Transverse colon (tissue), 4 donors: ENCODE measurements at regions not wholly inside any gene's neighbourhood (a gene's known extent, or its start where the extent isn't known, plus 50 kb on each side); places are given as distances from the start of the nearest gene placed in this dataset.

ENCODE experiments used
- DNase-seq: peaks from one replicate; pipeline ENCODE4 v3.0.0-alpha.2; 2019
- H3K27ac ChIP-seq, 4 donors: fragments of 200-600 bp; sonication (generic); 2 replicates each; pipeline ENCODE4 v1.5.1; 2016 to 2018; ENCODE audit warnings: inconsistent platforms in 4 of 4
- H3K27me3 ChIP-seq: fragments of 200-600 bp; sonication (generic); 2 replicates; pipeline ENCODE4 v1.5.1; 2017; ENCODE audit warnings: inconsistent platforms
- H3K36me3 ChIP-seq, 4 donors: fragments of 200-600 bp; sonication (generic); 2 replicates each; pipeline ENCODE4 v1.5.1; 2017 to 2019; ENCODE audit warnings: inconsistent platforms in 4 of 4
- H3K4me1 ChIP-seq, 4 donors: fragments of 200-600 bp; sonication (generic); 2 replicates each; pipeline ENCODE4 v1.5.1; 2017 to 2020; ENCODE audit warnings: inconsistent platforms in 4 of 4
- H3K4me3 ChIP-seq, 4 donors: fragments of 200-600 bp; sonication (generic); 1 replicate in 1 of 4; 2 replicates in 3 of 4; pipeline versions ENCODE4 v1.5.1 to v1.6.1; 2017 to 2019; ENCODE audit warnings: inconsistent platforms in 4 of 4
- H3K9me3 ChIP-seq, 2 donors: fragments of 200-600 bp; sonication (generic); 2 replicates each; pipeline ENCODE4 v1.5.1; 2017 to 2019; ENCODE audit warnings: inconsistent platforms in 2 of 2
- EP300 ChIP-seq: sonication (generic); formaldehyde crosslinking; IDR thresholded peaks from one replicate; pipeline ENCODE4 v1.6.1; 2017; ENCODE audit warnings: antibody characterized with exemption, low read depth
- POLR2A ChIP-seq: fragments of 450-650 bp; IDR thresholded peaks from one replicate; pipeline ENCODE4 v1.6.1; 2016; ENCODE audit warnings: antibody characterized with exemption, mild to moderate bottlenecking, moderate library complexity
- POLR2AphosphoS5 ChIP-seq, 3 donors: sonication (generic); formaldehyde crosslinking; IDR thresholded peaks; one replicate each; pipeline ENCODE4 v1.6.1; 2016; ENCODE audit warnings: antibody characterized with exemption in 3 of 3
- WGBS, 2 donors: methylation state at CpG; one replicate each; pipeline ENCODE4 v1.1.5; 2018; ENCODE audit warnings: low coverage in 1 of 2; 5-methylcytosine and 5-hydroxymethylcytosine counted together
- in situ Hi-C, 4 donors: fragments of 200-750 bp; cut with MboI; loops; one replicate each; pipeline versions ENCODE4 v1.15.0 to v1.15.1; 2017; ENCODE audit warnings: low sequenced_read_pairs in 3 of 4, low pct_ligation_motif_present in 1 of 4, low pct_unique_long_range_greater_than_20kb in 1 of 4
- intact Hi-C: fragments of 100-400 bp; cut with DNase I; formaldehyde crosslinking; loops from one replicate; pipeline ENCODE4 v1.15.1; 2023; ENCODE audit warnings: low total_unique reads
- TF ChIP-seq, protein P1 (sequence below), 5 experiments: fragments of 200-600 bp in 3 of 5; fragments of 450-650 bp in 2 of 5; sonication (generic) in 3 of 5; IDR thresholded peaks; 1 replicate in 2 of 5; 2 replicates in 3 of 5; pipeline ENCODE4 v1.5.1; 2016 to 2017; ENCODE audit warnings: antibody characterized with exemption in 5 of 5, inconsistent platforms in 3 of 5, mild to moderate bottlenecking in 2 of 5, moderate library complexity in 1 of 5

DNA sequence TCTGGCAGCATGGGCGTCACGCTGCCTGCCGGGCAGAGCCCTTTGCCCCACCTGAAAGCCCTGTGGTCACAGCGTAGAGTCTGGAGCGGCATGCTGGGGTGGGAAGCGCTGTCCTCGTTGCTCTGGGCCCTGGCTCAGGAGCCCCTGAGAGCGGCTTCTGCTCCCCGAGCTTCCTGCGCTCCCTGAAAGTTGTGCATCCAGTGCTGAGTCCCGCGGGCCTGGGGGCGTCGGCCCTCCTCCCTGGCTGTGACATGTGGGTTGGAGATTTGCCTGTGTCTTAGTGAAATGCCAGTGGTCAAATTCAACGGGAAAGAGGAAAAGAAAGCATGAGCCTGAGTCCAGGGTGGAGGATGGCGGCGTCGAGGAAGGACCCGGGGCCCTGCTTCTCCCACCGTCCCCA lies 1208.0 kb downstream of the BRD1 start:
- in situ Hi-C loops (no loop called here), intact Hi-C loops (no loop called here)
- H3K4me3 ChIP-seq = no peak overlapping the region
- H3K27ac ChIP-seq = no peak overlapping the region
- TF ChIP-seq, protein P1, sequence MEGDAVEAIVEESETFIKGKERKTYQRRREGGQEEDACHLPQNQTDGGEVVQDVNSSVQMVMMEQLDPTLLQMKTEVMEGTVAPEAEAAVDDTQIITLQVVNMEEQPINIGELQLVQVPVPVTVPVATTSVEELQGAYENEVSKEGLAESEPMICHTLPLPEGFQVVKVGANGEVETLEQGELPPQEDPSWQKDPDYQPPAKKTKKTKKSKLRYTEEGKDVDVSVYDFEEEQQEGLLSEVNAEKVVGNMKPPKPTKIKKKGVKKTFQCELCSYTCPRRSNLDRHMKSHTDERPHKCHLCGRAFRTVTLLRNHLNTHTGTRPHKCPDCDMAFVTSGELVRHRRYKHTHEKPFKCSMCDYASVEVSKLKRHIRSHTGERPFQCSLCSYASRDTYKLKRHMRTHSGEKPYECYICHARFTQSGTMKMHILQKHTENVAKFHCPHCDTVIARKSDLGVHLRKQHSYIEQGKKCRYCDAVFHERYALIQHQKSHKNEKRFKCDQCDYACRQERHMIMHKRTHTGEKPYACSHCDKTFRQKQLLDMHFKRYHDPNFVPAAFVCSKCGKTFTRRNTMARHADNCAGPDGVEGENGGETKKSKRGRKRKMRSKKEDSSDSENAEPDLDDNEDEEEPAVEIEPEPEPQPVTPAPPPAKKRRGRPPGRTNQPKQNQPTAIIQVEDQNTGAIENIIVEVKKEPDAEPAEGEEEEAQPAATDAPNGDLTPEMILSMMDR (IDR thresholded peaks at IDR 0.05) = no peak
- TF ChIP-seq POLR2AphosphoS5 (IDR thresholded peaks at IDR 0.05) = no peak
- TF ChIP-seq EP300 = no peak
- no peak for TF ChIP-seq POLR2A
- no peak for DNase-seq
- WGBS, 2 donors = 79% methylated on average over 20 of the region's 20 CpGs; no CpG with 5 or more reads in 1 of the 2 donors
- H3K4me1 ChIP-seq = no peaks in the 10 kb centered on the region
- H3K27me3 ChIP-seq = no peaks in the 10 kb centered on the region
- H3K36me3 ChIP-seq = no peaks in the 10 kb centered on the region
- H3K9me3 ChIP-seq = no peaks in the 10 kb centered on the region

DNA sequence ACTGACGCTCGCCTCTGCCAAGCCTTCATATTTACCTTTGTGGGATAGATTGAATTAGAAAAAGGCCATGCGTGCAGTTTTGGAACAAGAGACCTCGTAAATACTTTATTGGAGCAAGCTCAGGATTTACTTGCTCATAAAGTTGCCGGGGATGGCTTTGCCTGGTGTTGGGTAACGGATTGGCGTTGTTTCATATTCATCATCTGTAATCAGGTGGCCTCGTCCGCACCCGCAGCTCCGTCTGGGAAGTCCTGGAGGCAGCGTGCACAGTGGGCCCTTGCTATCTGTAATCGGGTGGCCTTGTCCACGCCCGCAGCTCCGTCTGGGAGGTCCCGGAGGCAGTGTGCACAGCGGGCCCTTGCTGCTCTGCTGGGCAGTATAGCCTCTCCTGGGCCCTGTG lies 1209.3 kb downstream of the BRD1 start:
- intact Hi-C loops (no loop called here), in situ Hi-C loops (no loop called here)
- no peak for TF ChIP-seq POLR2A
- no peak for TF ChIP-seq POLR2AphosphoS5 (IDR thresholded peaks at IDR 0.05)
- TF ChIP-seq, protein P1 (IDR thresholded peaks at IDR 0.05) = no peak
- TF ChIP-seq EP300 = no peak
- Histone ChIP-seq H3K27ac (no peak overlapping the region), H3K9me3 (no peaks in the 10 kb centered on the region), H3K36me3 (no peaks in the 10 kb centered on the region), H3K4me3 (no peak overlapping the region), H3K27me3 (no peaks in the 10 kb centered on the region), H3K4me1 (no peaks in the 10 kb centered on the region)
- 55% methylated on average over 18 of the region's 18 CpGs; no CpG with 5 or more reads in 1 of the 2 donors for WGBS, 2 donors
- no peak for DNase-seq

DNA sequence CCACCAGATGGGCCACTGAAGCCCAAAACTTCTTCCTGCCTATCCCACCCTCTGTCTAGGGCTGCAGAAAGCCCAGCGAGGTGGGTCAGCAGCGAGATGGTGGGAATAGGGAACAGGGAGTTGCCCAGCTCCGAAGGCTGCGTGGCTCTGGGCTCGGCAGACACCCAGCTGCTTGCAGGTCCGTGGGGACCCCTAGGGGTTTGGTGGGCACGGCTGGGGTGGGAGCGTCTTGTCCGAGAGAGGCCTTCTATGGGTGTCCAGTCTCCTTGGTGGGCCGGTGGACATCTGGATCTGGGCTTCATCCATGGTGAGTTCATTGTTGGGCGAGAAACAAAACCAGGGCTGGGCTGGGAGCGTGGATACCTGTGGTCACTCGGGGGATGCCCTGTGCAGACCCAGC lies 1211.0 kb downstream of the BRD1 start:
- no peak for DNase-seq
- Histone ChIP-seq H3K27me3 (no peaks in the 10 kb centered on the region), H3K9me3 (no peaks in the 10 kb centered on the region), H3K4me1 (no peaks in the 10 kb centered on the region), H3K36me3 (no peaks in the 10 kb centered on the region), H3K27ac (no peak overlapping the region), H3K4me3 (no peak overlapping the region)
- in situ Hi-C loops = no loop called here
- WGBS, 2 donors = 87% methylated on average over 13 of the region's 13 CpGs; no CpG with 5 or more reads in 1 of the 2 donors
- intact Hi-C loops = no loop called here
- TF ChIP-seq, protein P1 (IDR thresholded peaks at IDR 0.05) = no peak
- TF ChIP-seq EP300 = no peak
- no peak for TF ChIP-seq POLR2A
- no peak for TF ChIP-seq POLR2AphosphoS5 (IDR thresholded peaks at IDR 0.05)

DNA sequence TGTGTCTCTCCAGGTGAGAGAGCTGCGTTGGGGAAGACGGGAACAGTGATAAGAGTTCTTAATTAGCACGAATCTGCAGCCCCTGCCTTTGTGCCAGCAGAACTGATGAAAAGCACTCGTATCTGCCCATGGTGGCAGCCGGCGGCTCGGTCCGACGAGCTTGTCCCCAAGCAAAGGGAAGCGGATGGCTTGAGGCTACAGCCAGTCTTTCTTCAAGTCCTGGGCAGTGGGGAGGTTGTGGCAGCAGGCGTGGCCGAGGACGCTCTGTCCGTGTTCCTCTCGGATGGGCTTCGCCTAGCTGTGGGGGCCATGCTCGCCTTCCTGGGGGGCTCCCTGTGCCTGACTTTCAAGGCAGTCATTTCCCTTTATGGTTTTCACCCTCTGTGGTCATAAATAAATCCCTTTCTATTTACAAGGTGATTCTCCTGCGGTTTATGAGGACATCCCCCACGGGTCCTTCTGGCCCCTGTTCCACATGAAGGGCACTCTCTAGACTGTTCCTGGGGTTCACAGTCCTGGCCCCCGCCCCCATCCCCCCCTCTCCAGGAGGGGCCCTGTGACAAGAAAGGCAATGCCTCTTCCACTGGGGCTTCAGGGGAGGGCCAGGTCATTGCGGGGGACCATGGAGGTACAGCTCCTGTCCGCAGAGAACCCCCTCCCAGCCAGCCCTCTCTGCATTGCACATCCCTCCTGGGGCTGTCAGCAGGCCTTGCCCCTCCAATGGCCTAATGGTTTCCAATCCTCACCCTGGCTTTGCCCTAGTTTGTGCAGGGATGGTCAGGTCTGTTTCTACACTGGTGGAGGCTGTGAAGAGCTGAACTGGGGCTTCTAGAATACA lies 1212.3 kb downstream of the BRD1 start:
- Histone ChIP-seq H3K9me3 (no peaks in the 10 kb centered on the region), H3K36me3 (no peaks in the 10 kb centered on the region), H3K4me3 (no peak overlapping the region), H3K4me1 (no peaks in the 10 kb centered on the region), H3K27me3 (no peaks in the 10 kb centered on the region), H3K27ac (no peak overlapping the region)
- TF ChIP-seq EP300 (no peak), POLR2AphosphoS5 (IDR thresholded peaks at IDR 0.05) (no peak), POLR2A (no peak)
- TF ChIP-seq, protein P1 (IDR thresholded peaks at IDR 0.05) = no peak
- 74% methylated on average over 22 of the region's 22 CpGs; no CpG with 5 or more reads in 1 of the 2 donors for WGBS, 2 donors
- in situ Hi-C loops (no loop called here), intact Hi-C loops (no loop called here)
- no peak for DNase-seq
